Spleen (tissue), 11 donors: ENCODE measurements at regions not wholly inside any gene's neighbourhood (a gene's known extent, or its start where the extent isn't known, plus 50 kb on each side); places are given as distances from the start of the nearest gene placed in this dataset.

Experiments used
- DNase-seq: peaks from one replicate; pipeline ENCODE4 v3.0.0-alpha.2; 2020
- H3K27ac ChIP-seq, 8 donors: fragments of 200-600 bp; sonication (generic) in 7 of 8; 1 replicate in 4 of 8; 2 replicates in 4 of 8; pipeline versions ENCODE4 v1.5.0 to v1.8.0; 2016 to 2021; ENCODE audit warnings: inconsistent platforms in 4 of 8, mild to moderate bottlenecking in 4 of 8, moderate library complexity in 1 of 8
- H3K27me3 ChIP-seq, 7 donors: fragments of 200-600 bp; sonication (generic) in 6 of 7; replicated peaks in 1 of 7; 1 replicate in 4 of 7; 2 replicates in 3 of 7; pipeline versions ENCODE4 v1.5.0 to v1.8.0; 2016 to 2021; ENCODE audit warnings: inconsistent platforms in 3 of 7, mild to moderate bottlenecking in 1 of 7
- H3K36me3 ChIP-seq, 6 donors: fragments of 200-600 bp; sonication (generic) in 5 of 6; 1 replicate in 4 of 6; 2 replicates in 2 of 6; pipeline versions ENCODE4 v1.5.0 to v1.8.0; 2016 to 2021; ENCODE audit warnings: inconsistent platforms in 2 of 6
- H3K4me1 ChIP-seq, 6 donors: fragments of 200-600 bp; sonication (generic) in 5 of 6; 1 replicate in 3 of 6; 2 replicates in 3 of 6; pipeline versions ENCODE4 v1.5.0 to v1.8.0; 2016 to 2021; ENCODE audit warnings: inconsistent platforms in 3 of 6
- H3K4me3 ChIP-seq, 8 donors: fragments of 200-600 bp; sonication (generic) in 7 of 8; 1 replicate in 4 of 8; 2 replicates in 4 of 8; pipeline versions ENCODE4 v1.5.0 to v1.8.0; 2016 to 2021; ENCODE audit warnings: inconsistent platforms in 4 of 8, mild to moderate bottlenecking in 4 of 8, moderate library complexity in 2 of 8
- H3K9me3 ChIP-seq, 8 donors: fragments of 200-600 bp; sonication (generic) in 7 of 8; 1 replicate in 4 of 8; 2 replicates in 4 of 8; pipeline versions ENCODE4 v1.5.0 to v1.8.0; 2016 to 2021; ENCODE audit warnings: inconsistent platforms in 4 of 8
- CTCF ChIP-seq, 11 experiments: fragments of 200-600 bp in 7 of 11; fragments of 450-650 bp in 4 of 11; sonication (generic) in 4 of 11; IDR thresholded peaks in 8 of 11; conservative IDR thresholded peaks in 3 of 11; 1 replicate in 7 of 11; 2 replicates in 4 of 11; pipeline versions ENCODE4 v1.4.0 to v1.8.0; 2016 to 2021; ENCODE audit warnings: antibody characterized with exemption in 11 of 11, inconsistent platforms in 4 of 11, mild to moderate bottlenecking in 1 of 11
- POLR2A ChIP-seq, 3 donors: fragments of 450-650 bp; IDR thresholded peaks; one replicate each; pipeline ENCODE4 v1.5.1; 2017; ENCODE audit warnings: antibody characterized with exemption in 3 of 3, mild to moderate bottlenecking in 1 of 3
- POLR2AphosphoS5 ChIP-seq, 3 donors: sonication (generic); formaldehyde crosslinking; IDR thresholded peaks; one replicate each; pipeline ENCODE4 v1.5.1; 2017; ENCODE audit warnings: antibody characterized with exemption in 3 of 3
- WGBS, 5 donors: extraction: QIAGEN DNeasy Blood & Tissue Kit in 3 of 5; methylation state at CpG; one replicate each; pipeline versions ENCODE4 v1.1.5 to v1.1.7; 2013 to 2018; 5-methylcytosine and 5-hydroxymethylcytosine counted together
- intact Hi-C: fragments of 100-400 bp; cut with DNase I; formaldehyde crosslinking; loops from one replicate; pipeline ENCODE4 v1.15.0; 2023; ENCODE audit warnings: low total_unique reads
- donor health status: healthy with polysubstance abuse.
- donor health status: DM: no; HTN: no; CAD: no; lungs with moderate emphysema.
- donor health status: DM: no; HTN: no; CAD: no.
- donor health status: Bipolar disorder and iron deficiency.
- donor health status: healthy.
- donor health status: DM: no; HTN: no; CAD: no.
- donor health status: DM: yes; HTN: yes; CAD: no.

- intact Hi-C loops, result no loop called here
- H3K4me1 ChIP-seq, result no peaks in the 10 kb centered on the region
- WGBS, 5 donors, result 89 to 97% (median 95%) methylated on average over 1 of the region's 1 CpG
- H3K4me3 ChIP-seq, result no peak overlapping the region
- no peak overlapping the region for H3K27ac ChIP-seq
- peaks cover 0 to 6% (median 0%) of the 10 kb centered on the region in 7 donors for H3K27me3 ChIP-seq
- H3K36me3 ChIP-seq, result no peaks in the 10 kb centered on the region
- DNase-seq, result no peak
- TF ChIP-seq POLR2AphosphoS5 (IDR thresholded peaks at IDR 0.05), result no peak
- no peak for TF ChIP-seq CTCF (IDR thresholded peaks at IDR 0.05 in 8 of 11, conservative IDR thresholded peaks at IDR 0.05 in 3 of 11)
- TF ChIP-seq POLR2A (IDR thresholded peaks at IDR 0.05), result no peak
- H3K9me3 ChIP-seq, result peaks cover 0 to 13% (median 0%) of the 10 kb centered on the region in 8 donors
Observed at GRCh38 chr2:155770516-155770915, 562.0 kb downstream of the NR4A2 start.

- intact Hi-C loops, result no loop called here
- Histone ChIP-seq H3K4me1 (no peaks in the 10 kb centered on the region), H3K9me3 (peaks cover 0 to 14% (median 0%) of the 10 kb centered on the region in 8 donors), H3K27ac (no peak overlapping the region), H3K4me3 (no peak overlapping the region), H3K36me3 (no peaks in the 10 kb centered on the region), H3K27me3 (peaks cover 0 to 6% (median 0%) of the 10 kb centered on the region in 7 donors)
- TF ChIP-seq CTCF (IDR thresholded peaks at IDR 0.05 in 8 of 11, conservative IDR thresholded peaks at IDR 0.05 in 3 of 11), result no peak
- no peak for TF ChIP-seq POLR2AphosphoS5 (IDR thresholded peaks at IDR 0.05)
- TF ChIP-seq POLR2A (IDR thresholded peaks at IDR 0.05), result no peak
- 54 to 66% (median 59%) methylated on average over 8 of the region's 8 CpGs for WGBS, 5 donors
- DNase-seq, result peak; percentile 55
Observed at GRCh38 chr2:155766342-155767115, 566.0 kb downstream of the NR4A2 start.

GRCh38 chr2:155755481-155755880 is 577.0 kb downstream of the NR4A2 start:
- intact Hi-C loops, result no loop called here
- Histone ChIP-seq H3K36me3 (no peaks in the 10 kb centered on the region), H3K27me3 (no peaks in the 10 kb centered on the region), H3K27ac (no peak overlapping the region), H3K9me3 (peaks cover 0 to 7% (median 0%) of the 10 kb centered on the region in 8 donors), H3K4me3 (no peak overlapping the region), H3K4me1 (no peaks in the 10 kb centered on the region)
- no peak for DNase-seq
- no peak for TF ChIP-seq POLR2AphosphoS5 (IDR thresholded peaks at IDR 0.05)
- TF ChIP-seq POLR2A (IDR thresholded peaks at IDR 0.05), result no peak
- TF ChIP-seq CTCF (IDR thresholded peaks at IDR 0.05 in 8 of 11, conservative IDR thresholded peaks at IDR 0.05 in 3 of 11), result no peak

GRCh38 chr2:155748131-155748530 is 584.4 kb downstream of the NR4A2 start:
- intact Hi-C loops, result no loop called here
- Histone ChIP-seq H3K27ac (no peak overlapping the region), H3K36me3 (no peaks in the 10 kb centered on the region), H3K4me3 (no peak overlapping the region), H3K9me3 (peaks cover 0 to 8% (median 0%) of the 10 kb centered on the region in 8 donors), H3K4me1 (no peaks in the 10 kb centered on the region), H3K27me3 (no peaks in the 10 kb centered on the region)
- TF ChIP-seq POLR2AphosphoS5 (IDR thresholded peaks at IDR 0.05) (no peak), CTCF (IDR thresholded peaks at IDR 0.05 in 8 of 11, conservative IDR thresholded peaks at IDR 0.05 in 3 of 11) (no peak), POLR2A (IDR thresholded peaks at IDR 0.05) (no peak)
- 61 to 89% (median 73%) methylated on average over 2 to 4 of the region's 4 CpGs for WGBS, 5 donors
- no peak for DNase-seq
